ENCODE measurements at regions not wholly inside any gene's neighbourhood (a gene's known extent, or its start where the extent isn't known, plus 50 kb on each side); places are given as distances from the start of the nearest gene placed in this dataset.

DNA sequence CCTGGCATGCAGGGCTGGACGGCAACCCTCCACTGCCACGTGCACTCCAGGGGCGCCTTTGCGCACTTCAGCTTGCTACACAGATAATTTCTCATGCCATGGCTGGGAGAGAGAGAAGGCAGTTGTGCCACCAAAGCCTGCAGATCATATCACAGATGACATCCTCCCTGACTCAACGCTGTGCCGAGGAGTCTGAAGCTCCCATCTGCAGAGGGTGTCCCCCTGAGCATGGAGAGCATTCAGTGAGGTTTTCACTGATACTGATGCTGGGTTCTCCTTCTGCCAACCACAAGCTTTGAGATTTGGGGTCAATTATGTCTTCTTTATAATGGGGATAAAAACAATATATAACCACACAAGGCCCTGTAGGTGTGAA is 607.4 kb upstream of the ADAMTS16 start:
- no peak for DNase-seq (ENCODE audit: low spot score)
- H3K79me2 ChIP-seq (ENCODE audit: insufficient read depth, low read depth, low read length), result no peaks in the 10 kb centered on the region
- no peaks in the 10 kb centered on the region for H3K9me3 ChIP-seq (ENCODE audit: low read length)
- no peak overlapping the region for H2AFZ ChIP-seq (ENCODE audit: low read length)
- intact Hi-C loops (cut with micrococcal nuclease; ENCODE audit: unreplicated experiment), result no loop called here
- no TSS peak for BruUV-seq (replicated peaks)
- TF ChIP-seq, protein P1, sequence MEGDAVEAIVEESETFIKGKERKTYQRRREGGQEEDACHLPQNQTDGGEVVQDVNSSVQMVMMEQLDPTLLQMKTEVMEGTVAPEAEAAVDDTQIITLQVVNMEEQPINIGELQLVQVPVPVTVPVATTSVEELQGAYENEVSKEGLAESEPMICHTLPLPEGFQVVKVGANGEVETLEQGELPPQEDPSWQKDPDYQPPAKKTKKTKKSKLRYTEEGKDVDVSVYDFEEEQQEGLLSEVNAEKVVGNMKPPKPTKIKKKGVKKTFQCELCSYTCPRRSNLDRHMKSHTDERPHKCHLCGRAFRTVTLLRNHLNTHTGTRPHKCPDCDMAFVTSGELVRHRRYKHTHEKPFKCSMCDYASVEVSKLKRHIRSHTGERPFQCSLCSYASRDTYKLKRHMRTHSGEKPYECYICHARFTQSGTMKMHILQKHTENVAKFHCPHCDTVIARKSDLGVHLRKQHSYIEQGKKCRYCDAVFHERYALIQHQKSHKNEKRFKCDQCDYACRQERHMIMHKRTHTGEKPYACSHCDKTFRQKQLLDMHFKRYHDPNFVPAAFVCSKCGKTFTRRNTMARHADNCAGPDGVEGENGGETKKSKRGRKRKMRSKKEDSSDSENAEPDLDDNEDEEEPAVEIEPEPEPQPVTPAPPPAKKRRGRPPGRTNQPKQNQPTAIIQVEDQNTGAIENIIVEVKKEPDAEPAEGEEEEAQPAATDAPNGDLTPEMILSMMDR (conservative IDR thresholded peaks at IDR 0.05; ENCODE audit: low read length), result no peak
- no peak for TF ChIP-seq EZH2phosphoT487 (IDR thresholded peaks at IDR 0.05; ENCODE audit: borderline replicate concordance, low read depth, low read length)
- H3K9me2 ChIP-seq (ENCODE audit: insufficient read depth, low read length), result no peaks in the 10 kb centered on the region
- ChIA-PET CTCF (ENCODE audit: unreplicated experiment) (no interaction called here), POLR2A (no interaction called here)
- H3K4me2 ChIP-seq (ENCODE audit: low read length), result no peak overlapping the region
- H3K36me3 ChIP-seq (ENCODE audit: insufficient read depth, low read length), result no peaks in the 10 kb centered on the region
- no peaks in the 10 kb centered on the region for H3K4me1 ChIP-seq (ENCODE audit: insufficient read depth, low read length, poor library complexity, severe bottlenecking)
- no peak overlapping the region for H3K4me3 ChIP-seq (ENCODE audit: low read depth, low read length, poor library complexity, severe bottlenecking)
- H3K27ac ChIP-seq (ENCODE audit: low read depth, low read length, poor library complexity, severe bottlenecking), result no peak overlapping the region
- H4K20me1 ChIP-seq (ENCODE audit: insufficient read depth, low read length), result no peaks in the 10 kb centered on the region

DNA sequence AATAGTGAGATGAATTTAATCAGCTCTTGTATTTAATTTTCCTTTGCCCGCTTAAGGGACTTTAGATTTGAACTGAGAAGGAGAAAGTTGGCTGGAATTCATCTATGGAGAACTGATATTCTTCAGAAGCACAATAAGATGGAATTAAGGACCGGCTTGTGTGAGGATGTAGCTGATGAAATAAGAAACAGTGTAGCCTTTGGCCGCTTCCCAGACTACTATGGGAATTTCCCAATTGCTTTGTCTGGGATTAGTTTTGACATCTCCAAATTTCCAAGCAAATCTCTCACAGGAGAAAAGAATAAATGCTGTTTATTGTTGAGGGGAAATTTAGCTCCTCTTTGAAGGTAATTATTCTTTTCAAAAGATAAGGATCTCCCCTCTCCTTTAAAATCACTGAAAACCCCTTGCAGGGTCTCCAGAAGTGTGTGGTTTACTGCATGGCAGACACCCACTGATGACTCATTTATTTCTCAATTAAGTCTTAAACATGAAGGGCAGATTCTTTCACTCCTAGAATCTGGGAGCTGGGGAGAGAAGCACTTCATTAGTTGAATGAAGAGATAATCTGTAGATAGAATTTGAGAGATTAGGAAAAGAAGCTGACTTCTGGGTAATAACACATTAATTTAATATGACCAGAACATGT is 606.5 kb upstream of the ADAMTS16 start:
- no peaks in the 10 kb centered on the region for H3K9me3 ChIP-seq (ENCODE audit: low read length)
- H4K20me1 ChIP-seq (ENCODE audit: insufficient read depth, low read length), result no peaks in the 10 kb centered on the region
- ChIA-PET POLR2A (interaction anchor here (0.9 kb wide), 1 partner anchor 75 kb away, joined by 3 read pairs; no protein-coding TSS in a partner anchor), CTCF (ENCODE audit: unreplicated experiment) (no interaction called here)
- H3K4me2 ChIP-seq (ENCODE audit: low read length), result no peak overlapping the region
- no peak for DNase-seq (ENCODE audit: low spot score)
- H2AFZ ChIP-seq (ENCODE audit: low read length), result no peak overlapping the region
- no peaks in the 10 kb centered on the region for H3K4me1 ChIP-seq (ENCODE audit: insufficient read depth, low read length, poor library complexity, severe bottlenecking)
- H3K27ac ChIP-seq (ENCODE audit: low read depth, low read length, poor library complexity, severe bottlenecking), result no peak overlapping the region
- TF ChIP-seq, protein P1 (conservative IDR thresholded peaks at IDR 0.05; ENCODE audit: low read length), result no peak
- TF ChIP-seq EZH2phosphoT487 (IDR thresholded peaks at IDR 0.05; ENCODE audit: borderline replicate concordance, low read depth, low read length), result no peak
- no TSS peak for BruUV-seq (replicated peaks)
- H3K4me3 ChIP-seq (ENCODE audit: low read depth, low read length, poor library complexity, severe bottlenecking), result no peak overlapping the region
- H3K9me2 ChIP-seq (ENCODE audit: insufficient read depth, low read length), result no peaks in the 10 kb centered on the region
- H3K36me3 ChIP-seq (ENCODE audit: insufficient read depth, low read length), result no peaks in the 10 kb centered on the region
- intact Hi-C loops (cut with micrococcal nuclease; ENCODE audit: unreplicated experiment), result no loop called here
- H3K79me2 ChIP-seq (ENCODE audit: insufficient read depth, low read depth, low read length), result no peaks in the 10 kb centered on the region

DNA sequence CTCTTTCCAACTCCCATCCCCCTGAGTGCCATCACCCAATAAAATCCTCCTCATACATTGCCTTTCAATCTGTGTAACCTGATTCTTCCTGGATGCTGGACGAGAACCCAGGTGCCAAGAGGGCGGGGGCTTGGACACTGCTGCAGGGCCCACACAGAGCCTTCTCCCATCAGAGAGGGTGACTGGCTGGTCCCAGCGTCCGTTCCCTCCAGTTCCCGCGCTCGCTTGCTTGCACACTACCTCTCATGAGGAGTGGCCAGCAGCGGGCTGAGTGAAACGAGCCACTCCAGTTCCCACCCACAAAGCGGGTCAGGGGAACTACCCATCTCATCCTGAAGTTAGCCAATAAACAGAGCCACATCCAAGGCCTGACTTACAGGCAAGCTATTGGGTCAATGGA is 602.6 kb upstream of the ADAMTS16 start:
- Histone ChIP-seq H3K4me1 (ENCODE audit: insufficient read depth, low read length, poor library complexity, severe bottlenecking) (no peaks in the 10 kb centered on the region), H3K36me3 (ENCODE audit: insufficient read depth, low read length) (no peaks in the 10 kb centered on the region), H2AFZ (ENCODE audit: low read length) (no peak overlapping the region), H3K27ac (ENCODE audit: low read depth, low read length, poor library complexity, severe bottlenecking) (no peak overlapping the region), H3K4me2 (ENCODE audit: low read length) (no peak overlapping the region), H3K4me3 (ENCODE audit: low read depth, low read length, poor library complexity, severe bottlenecking) (no peak overlapping the region), H3K9me3 (ENCODE audit: low read length) (no peaks in the 10 kb centered on the region), H4K20me1 (ENCODE audit: insufficient read depth, low read length) (no peaks in the 10 kb centered on the region), H3K9me2 (ENCODE audit: insufficient read depth, low read length) (no peaks in the 10 kb centered on the region), H3K79me2 (ENCODE audit: insufficient read depth, low read depth, low read length) (no peaks in the 10 kb centered on the region)
- no peak for TF ChIP-seq EZH2phosphoT487 (IDR thresholded peaks at IDR 0.05; ENCODE audit: borderline replicate concordance, low read depth, low read length)
- TF ChIP-seq, protein P1 (conservative IDR thresholded peaks at IDR 0.05; ENCODE audit: low read length), result no peak
- POLR2A ChIA-PET, result no interaction called here
- CTCF ChIA-PET (ENCODE audit: unreplicated experiment), result no interaction called here
- intact Hi-C loops (cut with micrococcal nuclease; ENCODE audit: unreplicated experiment), result no loop called here
- DNase-seq (ENCODE audit: low spot score), result no peak
- no TSS peak for BruUV-seq (replicated peaks)

Data from OCI-LY7 (cell line).